ENCODE measurements at regions not wholly inside any gene's neighbourhood (a gene's known extent, or its start where the extent isn't known, plus 50 kb on each side); places are given as distances from the start of the nearest gene placed in this dataset.

GRCh38 chr2:145841973-145842372, 1322.1 kb upstream of the ZEB2 start:
- no peak for DNase-seq (ENCODE audit: low spot score in 2 of 2)
- no peak overlapping the region for H3K4me3 ChIP-seq
- no peaks in the 10 kb centered on the region for H3K36me3 ChIP-seq
- intact Hi-C loops (cut with DNase I; ENCODE audit: low total_unique reads) = no loop called here
- TF ChIP-seq CTCF (IDR thresholded peaks at IDR 0.05) (no peak), POLR2A (IDR thresholded peaks at IDR 0.05) (no peak), POLR2AphosphoS5 (IDR thresholded peaks at IDR 0.05) (no peak)
- no peaks in the 10 kb centered on the region for H3K4me1 ChIP-seq
- H3K27me3 ChIP-seq = no peaks in the 10 kb centered on the region
- H3K27ac ChIP-seq = no peak overlapping the region
- no peaks in the 10 kb centered on the region for H3K9me3 ChIP-seq

GRCh38 chr2:145836986-145837385, 1317.1 kb upstream of the ZEB2 start:
- Histone ChIP-seq H3K9me3 (no peaks in the 10 kb centered on the region), H3K27me3 (no peaks in the 10 kb centered on the region), H3K27ac (no peak overlapping the region), H3K4me1 (no peaks in the 10 kb centered on the region), H3K36me3 (no peaks in the 10 kb centered on the region), H3K4me3 (no peak overlapping the region)
- DNase-seq (ENCODE audit: low spot score in 2 of 2) = no peak
- no peak for TF ChIP-seq CTCF (IDR thresholded peaks at IDR 0.05)
- no peak for TF ChIP-seq POLR2AphosphoS5 (IDR thresholded peaks at IDR 0.05)
- no peak for TF ChIP-seq POLR2A (IDR thresholded peaks at IDR 0.05)
- intact Hi-C loops (cut with DNase I; ENCODE audit: low total_unique reads) = no loop called here

- intact Hi-C loops (cut with DNase I; ENCODE audit: low total_unique reads) = no loop called here
- TF ChIP-seq POLR2AphosphoS5 (IDR thresholded peaks at IDR 0.05) (no peak), CTCF (IDR thresholded peaks at IDR 0.05) (no peak), POLR2A (IDR thresholded peaks at IDR 0.05) (no peak)
- no peaks in the 10 kb centered on the region for H3K4me1 ChIP-seq
- DNase-seq (ENCODE audit: low spot score in 2 of 2) = no peak
- H3K27ac ChIP-seq = no peak overlapping the region
- H3K36me3 ChIP-seq = no peaks in the 10 kb centered on the region
- H3K9me3 ChIP-seq = no peaks in the 10 kb centered on the region
- no peaks in the 10 kb centered on the region for H3K27me3 ChIP-seq
- no peak overlapping the region for H3K4me3 ChIP-seq
Observed at GRCh38 chr2:145835665-145836064, 1315.7 kb upstream of the ZEB2 start.

- no peak for TF ChIP-seq POLR2A (IDR thresholded peaks at IDR 0.05)
- no peak for TF ChIP-seq CTCF (IDR thresholded peaks at IDR 0.05)
- intact Hi-C loops (cut with DNase I; ENCODE audit: low total_unique reads) = no loop called here
- Histone ChIP-seq H3K27me3 (no peaks in the 10 kb centered on the region), H3K9me3 (no peaks in the 10 kb centered on the region), H3K27ac (no peak overlapping the region), H3K36me3 (no peaks in the 10 kb centered on the region), H3K4me3 (no peak overlapping the region), H3K4me1 (no peaks in the 10 kb centered on the region)
- DNase-seq (ENCODE audit: low spot score in 2 of 2) = no peak
Observed at GRCh38 chr2:145832681-145833080, 1312.8 kb upstream of the ZEB2 start.

- no peak for TF ChIP-seq POLR2A (IDR thresholded peaks at IDR 0.05)
- TF ChIP-seq CTCF (IDR thresholded peaks at IDR 0.05) = no peak
- no peak for TF ChIP-seq POLR2AphosphoS5 (IDR thresholded peaks at IDR 0.05)
- Histone ChIP-seq H3K9me3 (no peaks in the 10 kb centered on the region), H3K4me1 (no peaks in the 10 kb centered on the region), H3K27ac (no peak overlapping the region), H3K4me3 (no peak overlapping the region), H3K27me3 (no peaks in the 10 kb centered on the region), H3K36me3 (no peaks in the 10 kb centered on the region)
- DNase-seq (ENCODE audit: low spot score in 2 of 2) = no peak
- intact Hi-C loops (cut with DNase I; ENCODE audit: low total_unique reads) = no loop called here
Observed at GRCh38 chr2:145829931-145830330, 1310.0 kb upstream of the ZEB2 start.
